Endothelial cell of umbilical vein (primary cell): ENCODE measurements at regions not wholly inside any gene's neighbourhood (a gene's known extent, or its start where the extent isn't known, plus 50 kb on each side); places are given as distances from the start of the nearest gene placed in this dataset.

Source experiments
- CTCF ChIP-seq, 2 donors: IDR thresholded peaks; 1 replicate in 1 of 2; 2 replicates in 1 of 2; pipeline ENCODE4 v1.5.1; 2011; ENCODE audit warnings: low read length in 2 of 2, mild to moderate bottlenecking in 2 of 2, moderate library complexity in 2 of 2, control low read depth in 1 of 2, inconsistent platforms in 1 of 2, low read depth in 1 of 2; ENCODE audit not compliant: insufficient read depth in 1 of 2; ENCODE audit errors: extremely low read depth in 1 of 2
- EZH2 ChIP-seq: IDR thresholded peaks from 2 replicates; pipeline ENCODE4 v1.6.1; 2012; ENCODE audit warnings: borderline replicate concordance, low read depth, mild to moderate bottlenecking, moderate library complexity, low read length, inconsistent platforms; ENCODE audit not compliant: severe bottlenecking
- POLR2A ChIP-seq: IDR thresholded peaks from 2 replicates; pipeline ENCODE4 v1.6.1; 2012; ENCODE audit warnings: low read depth, mild to moderate bottlenecking, control low read depth, low read length

- no peak for TF ChIP-seq CTCF (IDR thresholded peaks at IDR 0.05; ENCODE audit: extremely low read depth in 1 of 2, insufficient read depth in 1 of 2, low read depth in 1 of 2, low read length in 2 of 2)
- TF ChIP-seq EZH2 = no peak
- no peak for TF ChIP-seq POLR2A
These were observed 67.7 kb upstream of the OSR1 start for GRCh38 chr2:19426144-19426543.
